Common myeloid progenitor, CD34-positive (primary cell): ENCODE measurements at regions not wholly inside any gene's neighbourhood (a gene's known extent, or its start where the extent isn't known, plus 50 kb on each side); places are given as distances from the start of the nearest gene placed in this dataset.

Source experiments
- CTCF ChIA-PET: fragments of 350-600 bp; sonication (Branson Sonifier 250); formaldehyde crosslinking; loops from one replicate; lab custom pipeline; 2021; ENCODE audit warnings: antibody characterized with exemption; lab: Charles Lee
- POLR2A ChIA-PET: fragments of 350-600 bp; sonication (Branson Sonifier 250); formaldehyde crosslinking; loops from one replicate; lab custom pipeline; 2021; ENCODE audit warnings: antibody characterized with exemption; lab: Charles Lee
- DNase-seq, 3 donors: peaks; one replicate each; pipeline versions ENCODE4 v3.0.0 to v3.0.0-alpha.2; 2013
- H3K27ac ChIP-seq, 2 experiments: 1 replicate in 1 of 2; 2 replicates in 1 of 2; pipeline ENCODE4 v1.7.0; 2013; ENCODE audit warnings: inconsistent platforms in 2 of 2, low read length in 2 of 2, mild to moderate bottlenecking in 2 of 2, low read depth in 1 of 2, moderate library complexity in 1 of 2; ENCODE audit not compliant: severe bottlenecking in 2 of 2, insufficient read depth in 1 of 2, poor library complexity in 1 of 2
- H3K27me3 ChIP-seq, 5 experiments: replicated peaks in 2 of 5; 1 replicate in 3 of 5; 2 replicates in 2 of 5; pipeline versions ENCODE4 v1.6.1 to v1.7.0; 2013; ENCODE audit warnings: low read length in 4 of 5, mild to moderate bottlenecking in 2 of 5, moderate library complexity in 2 of 5, inconsistent platforms in 1 of 5; ENCODE audit not compliant: insufficient read depth in 5 of 5, control insufficient read depth in 4 of 5
- H3K36me3 ChIP-seq, 4 experiments: 1 replicate in 2 of 4; 2 replicates in 2 of 4; pipeline versions ENCODE4 v1.6.1 to v1.7.0; 2013; ENCODE audit warnings: low read length in 3 of 4, control low read depth in 1 of 4, mild to moderate bottlenecking in 1 of 4; ENCODE audit not compliant: control insufficient read depth in 4 of 4, insufficient read depth in 4 of 4
- H3K4me1 ChIP-seq, 4 experiments: 1 replicate in 3 of 4; 2 replicates in 1 of 4; pipeline versions ENCODE4 v1.6.1 to v1.7.1; 2013; ENCODE audit warnings: low read length in 3 of 4, mild to moderate bottlenecking in 3 of 4, control low read depth in 1 of 4, inconsistent platforms in 1 of 4, moderate library complexity in 1 of 4; ENCODE audit not compliant: control insufficient read depth in 4 of 4, insufficient read depth in 4 of 4; ENCODE audit errors: control extremely low read depth in 1 of 4
- H3K4me3 ChIP-seq, 7 experiments: 1 replicate in 4 of 7; 2 replicates in 3 of 7; pipeline versions ENCODE4 v1.5.1 to v1.7.0; 2013; ENCODE audit warnings: mild to moderate bottlenecking in 7 of 7, low read length in 6 of 7, moderate library complexity in 6 of 7, inconsistent platforms in 2 of 7, low read depth in 2 of 7, control low read depth in 1 of 7; ENCODE audit not compliant: insufficient read depth in 4 of 7, control insufficient read depth in 1 of 7; ENCODE audit errors: extremely low read depth in 1 of 7
- H3K9me3 ChIP-seq, 5 experiments: 1 replicate in 4 of 5; 2 replicates in 1 of 5; pipeline versions ENCODE4 v1.6.1 to v1.7.1; 2013; ENCODE audit warnings: low read length in 4 of 5, mild to moderate bottlenecking in 2 of 5, inconsistent platforms in 1 of 5, low read depth in 1 of 5, moderate library complexity in 1 of 5; ENCODE audit not compliant: control insufficient read depth in 4 of 5, insufficient read depth in 2 of 5; ENCODE audit errors: control extremely low read depth in 1 of 5
- WGBS: methylation state at CpG from one replicate; pipeline ENCODE4 v1.1.5; 2013; ENCODE audit not compliant: insufficient coverage; 5-methylcytosine and 5-hydroxymethylcytosine counted together

GRCh38 chr14:89573399-89573657, 156.3 kb upstream of the FOXN3 start:
- no peak for DNase-seq
- POLR2A ChIA-PET: no interaction called here
- H3K27me3 ChIP-seq: no peaks in the 10 kb centered on the region
- peaks cover 0 to 12% (median 8%) of the 10 kb centered on the region in 4 experiments for H3K4me1 ChIP-seq
- no peaks in the 10 kb centered on the region for H3K9me3 ChIP-seq
- no peak overlapping the region for H3K27ac ChIP-seq
- WGBS: 100% methylated on average over 3 of the region's 3 CpGs
- H3K36me3 ChIP-seq: peaks cover 0 to 5% (median 3%) of the 10 kb centered on the region in 4 experiments
- H3K4me3 ChIP-seq: no peak overlapping the region
- CTCF ChIA-PET: no interaction called here

GRCh38 chr14:89572596-89573398, 155.8 kb upstream of the FOXN3 start:
- ChIA-PET CTCF (no interaction called here), POLR2A (no interaction called here)
- Histone ChIP-seq H3K4me1 (peaks cover 0 to 10% (median 8%) of the 10 kb centered on the region in 4 experiments), H3K36me3 (peaks cover 0 to 5% (median 3%) of the 10 kb centered on the region in 4 experiments), H3K27ac (no peak overlapping the region), H3K4me3 (no peak overlapping the region), H3K9me3 (no peaks in the 10 kb centered on the region), H3K27me3 (no peaks in the 10 kb centered on the region)
- 86% methylated on average over 5 of the region's 10 CpGs for WGBS
- no peak for DNase-seq

DNA sequence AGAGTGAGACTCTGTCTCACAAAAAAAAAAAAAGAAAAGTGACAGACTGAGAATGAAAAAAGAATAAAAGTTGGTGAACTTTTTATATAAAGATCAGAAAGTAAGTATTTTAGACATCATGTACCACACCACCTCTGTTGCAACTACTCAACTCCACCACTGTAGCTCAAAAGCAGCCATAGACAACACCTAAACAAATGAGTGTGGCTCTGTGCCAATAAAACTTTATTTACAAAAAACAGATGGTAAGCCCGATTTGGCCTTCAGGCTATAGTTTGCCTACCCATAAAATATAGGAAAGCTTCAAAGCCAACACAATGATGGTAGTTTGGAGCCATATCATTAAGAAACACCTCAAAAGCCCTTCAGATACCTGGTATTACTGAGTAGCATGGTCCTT, 154.5 kb upstream of the FOXN3 start:
- Histone ChIP-seq H3K36me3 (peaks cover 0 to 3% (median 1%) of the 10 kb centered on the region in 4 experiments), H3K9me3 (no peaks in the 10 kb centered on the region), H3K4me1 (peaks cover 2 to 16% (median 8%) of the 10 kb centered on the region in 4 experiments), H3K27ac (no peak overlapping the region), H3K27me3 (no peaks in the 10 kb centered on the region), H3K4me3 (no peak overlapping the region)
- WGBS: no CpG with 5 or more reads among the region's 1 CpG
- peak in 2 of 3 donors; percentile 38 to 57 for DNase-seq
- POLR2A ChIA-PET: interaction anchor here (0.7 kb wide), 1 partner anchor 87 kb away, joined by 3 read pairs; no protein-coding TSS in a partner anchor
- CTCF ChIA-PET: interaction anchor here (0.7 to 1.5 kb wide), 2 partner anchors 41 to 133 kb away, joined by 3 read pairs; no protein-coding TSS in a partner anchor

DNA sequence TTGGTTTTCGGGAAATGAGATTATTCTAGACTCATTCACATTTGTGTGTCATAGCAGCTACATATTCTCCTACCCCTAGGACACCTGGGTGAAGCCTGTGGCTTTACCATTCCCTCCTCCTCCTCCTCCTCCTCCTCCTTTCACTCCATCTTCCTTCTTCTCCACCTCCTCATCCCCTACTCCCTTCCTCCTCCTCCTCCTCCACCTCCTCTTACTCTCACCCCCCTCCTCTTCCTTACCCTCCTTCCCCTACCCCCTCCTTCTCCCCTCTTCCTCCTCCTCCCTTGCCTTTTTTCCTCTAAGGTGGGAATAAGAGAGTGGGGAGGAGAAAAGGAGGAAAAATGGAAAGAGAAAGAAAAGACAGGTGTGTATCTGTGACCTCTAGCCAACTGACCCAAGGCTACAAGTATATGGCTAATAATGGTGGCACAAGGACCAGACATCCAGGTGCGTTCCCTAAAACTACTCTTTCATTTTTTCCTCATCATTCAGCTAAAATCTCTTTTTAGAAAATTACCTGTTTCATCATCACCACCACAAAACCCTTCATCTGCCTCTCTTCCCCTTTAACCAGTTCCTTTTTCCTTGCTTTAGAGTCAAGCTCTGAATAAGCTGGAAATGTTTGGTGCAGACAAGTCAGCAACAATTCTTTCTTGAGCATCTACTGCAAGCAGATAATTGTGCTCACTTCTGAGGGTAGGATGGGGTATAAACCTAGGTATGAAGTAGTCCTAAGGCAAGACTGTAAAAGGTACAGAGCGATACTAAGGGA, 149.8 kb upstream of the FOXN3 start:
- WGBS: 74% methylated on average over 2 of the region's 3 CpGs
- POLR2A ChIA-PET: no interaction called here
- Histone ChIP-seq H3K4me3 (no peak overlapping the region), H3K27ac (no peak overlapping the region), H3K36me3 (no peaks in the 10 kb centered on the region), H3K4me1 (peaks cover 2 to 25% (median 16%) of the 10 kb centered on the region in 4 experiments), H3K9me3 (no peaks in the 10 kb centered on the region), H3K27me3 (no peaks in the 10 kb centered on the region)
- DNase-seq: peak in 2 of 3 donors; percentile 40 to 42
- CTCF ChIA-PET: interaction anchor here (0.6 to 2.5 kb wide), 5 partner anchors 22 to 102 kb away, joined by 3 to 7 read pairs (median 4); no protein-coding TSS in a partner anchor

DNA sequence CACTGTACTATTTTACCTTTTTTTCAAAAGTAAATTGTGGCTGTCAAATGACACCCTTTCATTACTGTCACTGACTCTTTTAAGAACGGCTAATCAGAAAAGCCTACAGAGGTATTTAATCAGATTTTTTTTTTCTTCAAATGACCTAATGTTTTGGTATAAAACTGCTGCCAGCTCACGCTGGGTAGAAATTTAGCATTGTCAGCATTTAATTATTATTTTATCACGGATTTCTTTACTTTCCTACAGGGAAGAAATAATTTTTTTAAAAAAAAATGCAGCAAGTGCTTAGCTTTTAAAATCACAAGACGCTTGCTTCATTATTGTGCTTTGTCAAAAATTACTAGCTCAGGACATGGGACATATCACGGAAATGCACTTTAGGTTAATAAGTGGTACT, 149.1 kb upstream of the FOXN3 start:
- no peaks in the 10 kb centered on the region for H3K9me3 ChIP-seq
- WGBS: 100% methylated on average over 2 of the region's 5 CpGs
- ChIA-PET POLR2A (no interaction called here), CTCF (interaction anchor here (1.7 to 2.5 kb wide), 2 partner anchors 22 to 103 kb away, joined by 4 to 7 read pairs; no protein-coding TSS in a partner anchor)
- DNase-seq: no peak
- no peaks in the 10 kb centered on the region for H3K27me3 ChIP-seq
- H3K4me1 ChIP-seq: peaks cover 2 to 25% (median 16%) of the 10 kb centered on the region in 4 experiments
- H3K4me3 ChIP-seq: no peak overlapping the region
- peaks cover 0 to 2% (median 0%) of the 10 kb centered on the region in 4 experiments for H3K36me3 ChIP-seq
- H3K27ac ChIP-seq: no peak overlapping the region

DNA sequence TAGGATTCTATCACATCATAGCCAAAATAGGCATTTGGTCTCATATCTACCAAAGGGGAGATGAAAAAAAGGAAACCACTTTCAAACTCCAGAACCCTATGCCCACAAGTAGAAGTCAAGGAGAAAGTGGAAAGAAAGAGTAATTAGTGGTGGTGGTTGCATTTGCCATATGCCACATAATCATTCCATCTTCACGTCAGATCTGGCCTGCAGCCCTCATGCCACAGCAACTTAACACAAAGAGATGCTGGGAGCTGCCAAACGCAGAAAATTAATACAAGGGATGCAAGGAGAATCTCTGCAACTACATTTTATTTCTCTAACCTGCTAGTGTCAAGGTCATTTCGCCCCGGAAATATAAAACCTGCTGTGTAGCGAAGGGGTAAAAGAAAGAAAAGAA, 148.6 kb upstream of the FOXN3 start:
- POLR2A ChIA-PET: no interaction called here

More for the DNA sequence above, 148.6 kb upstream of the FOXN3 start:
- Histone ChIP-seq H3K4me1 (peaks cover 2 to 25% (median 16%) of the 10 kb centered on the region in 4 experiments), H3K9me3 (no peaks in the 10 kb centered on the region), H3K4me3 (no peak overlapping the region), H3K36me3 (peaks cover 0 to 6% (median 3%) of the 10 kb centered on the region in 4 experiments), H3K27me3 (no peaks in the 10 kb centered on the region), H3K27ac (no peak overlapping the region)
- no peak for DNase-seq
- CTCF ChIA-PET: interaction anchor here (1.7 to 2.5 kb wide), 2 partner anchors 23 to 103 kb away, joined by 4 to 7 read pairs; no protein-coding TSS in a partner anchor
- 96% methylated on average over 4 of the region's 5 CpGs for WGBS
